Fibroblast of pulmonary artery (primary cell): ENCODE measurements at regions not wholly inside any gene's neighbourhood (a gene's known extent, or its start where the extent isn't known, plus 50 kb on each side); places are given as distances from the start of the nearest gene placed in this dataset.

Experiments
- DNase-seq: peaks from one replicate; pipeline ENCODE4 v3.0.0-alpha.2; 2010; ENCODE audit warnings: low read depth
- H3K4me3 ChIP-seq: replicated peaks from 2 replicates; pipeline ENCODE4 v1.5.1; 2011; ENCODE audit warnings: low read depth, mild to moderate bottlenecking, control low read depth, low read length, moderate library complexity
- TF ChIP-seq, protein P1 (sequence below): IDR thresholded peaks from 2 replicates; pipeline ENCODE4 v1.5.1; 2011; ENCODE audit warnings: mild to moderate bottlenecking, control low read depth, low read length, inconsistent platforms; ENCODE audit errors: missing control alignments

DNA sequence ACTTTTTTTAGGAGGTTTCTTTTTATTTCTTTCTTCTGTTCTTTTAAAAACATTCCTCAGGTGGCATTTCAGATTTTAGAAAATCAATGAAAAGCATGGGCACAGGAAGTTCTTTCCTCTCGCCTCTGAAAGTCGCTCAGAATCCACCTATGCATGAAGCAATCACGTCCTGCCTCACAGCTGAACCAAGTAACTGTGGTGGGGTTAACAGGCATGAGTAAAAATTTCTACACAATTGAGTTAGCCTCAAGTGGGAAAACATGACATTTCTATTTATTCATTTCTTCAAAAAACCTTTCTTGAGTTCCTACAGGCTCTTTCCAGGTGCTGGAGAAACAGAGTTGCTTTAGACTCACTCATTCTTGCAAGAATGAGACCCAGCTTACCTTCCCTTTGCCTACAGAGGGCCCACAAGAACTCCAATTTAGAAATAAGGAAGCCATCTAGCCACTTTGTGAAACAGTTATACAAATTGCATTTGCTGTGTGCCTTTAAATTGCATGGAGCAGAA, 508.9 kb upstream of the PKN2 start:
- no peak for DNase-seq
- TF ChIP-seq, protein P1, sequence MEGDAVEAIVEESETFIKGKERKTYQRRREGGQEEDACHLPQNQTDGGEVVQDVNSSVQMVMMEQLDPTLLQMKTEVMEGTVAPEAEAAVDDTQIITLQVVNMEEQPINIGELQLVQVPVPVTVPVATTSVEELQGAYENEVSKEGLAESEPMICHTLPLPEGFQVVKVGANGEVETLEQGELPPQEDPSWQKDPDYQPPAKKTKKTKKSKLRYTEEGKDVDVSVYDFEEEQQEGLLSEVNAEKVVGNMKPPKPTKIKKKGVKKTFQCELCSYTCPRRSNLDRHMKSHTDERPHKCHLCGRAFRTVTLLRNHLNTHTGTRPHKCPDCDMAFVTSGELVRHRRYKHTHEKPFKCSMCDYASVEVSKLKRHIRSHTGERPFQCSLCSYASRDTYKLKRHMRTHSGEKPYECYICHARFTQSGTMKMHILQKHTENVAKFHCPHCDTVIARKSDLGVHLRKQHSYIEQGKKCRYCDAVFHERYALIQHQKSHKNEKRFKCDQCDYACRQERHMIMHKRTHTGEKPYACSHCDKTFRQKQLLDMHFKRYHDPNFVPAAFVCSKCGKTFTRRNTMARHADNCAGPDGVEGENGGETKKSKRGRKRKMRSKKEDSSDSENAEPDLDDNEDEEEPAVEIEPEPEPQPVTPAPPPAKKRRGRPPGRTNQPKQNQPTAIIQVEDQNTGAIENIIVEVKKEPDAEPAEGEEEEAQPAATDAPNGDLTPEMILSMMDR, result no peak
- no peak overlapping the region for H3K4me3 ChIP-seq

DNA sequence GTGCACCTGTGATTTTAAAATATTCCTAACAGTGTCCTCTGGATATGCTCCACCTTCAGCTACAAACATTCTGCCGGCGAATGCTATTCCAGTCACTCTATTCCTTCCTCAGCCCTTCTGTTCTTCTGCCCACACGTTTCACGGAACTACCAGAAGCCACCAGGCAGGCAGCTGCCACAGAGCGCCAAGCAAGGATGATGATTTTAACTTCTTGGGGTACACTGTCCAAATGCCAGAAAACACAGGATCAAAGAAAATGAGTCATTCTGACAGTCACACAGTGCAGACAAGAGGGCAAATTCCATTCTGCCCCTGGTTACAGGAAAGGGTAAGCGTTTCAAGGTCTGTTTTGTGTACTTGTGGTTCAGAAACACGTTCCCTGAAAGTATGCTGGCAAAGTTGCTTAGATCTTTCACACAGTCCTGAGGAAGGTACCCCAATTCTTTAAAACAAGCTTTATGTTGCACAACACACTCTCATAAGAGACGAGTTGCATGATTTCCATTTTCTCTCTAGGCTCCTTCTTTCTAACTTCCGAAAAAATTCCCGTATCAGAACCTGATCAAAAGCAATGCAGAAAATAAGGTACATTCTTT, 508.3 kb upstream of the PKN2 start:
- DNase-seq, result peak; percentile 11
- H3K4me3 ChIP-seq, result no peak overlapping the region
- TF ChIP-seq, protein P1, result no peak

DNA sequence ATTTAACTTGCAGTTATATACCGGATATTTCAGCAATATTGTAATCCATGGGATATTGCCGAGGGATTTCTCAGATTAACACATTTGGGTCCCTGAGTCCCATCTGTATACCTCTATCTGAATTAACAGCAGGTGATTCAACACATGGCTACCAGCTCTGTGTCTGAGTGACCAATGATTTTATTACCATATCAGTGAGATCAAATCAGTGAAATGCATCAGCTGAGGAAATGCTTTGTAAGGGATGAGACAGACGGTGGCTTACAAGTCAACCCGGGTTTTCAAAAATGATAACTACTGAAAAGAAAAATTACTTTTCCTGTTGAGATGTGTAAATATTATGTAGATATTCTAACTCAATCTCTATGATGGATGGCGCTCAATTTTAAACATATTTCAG, 504.1 kb upstream of the PKN2 start:
- TF ChIP-seq, protein P1, result no peak
- H3K4me3 ChIP-seq, result no peak overlapping the region
- DNase-seq, result no peak

DNA sequence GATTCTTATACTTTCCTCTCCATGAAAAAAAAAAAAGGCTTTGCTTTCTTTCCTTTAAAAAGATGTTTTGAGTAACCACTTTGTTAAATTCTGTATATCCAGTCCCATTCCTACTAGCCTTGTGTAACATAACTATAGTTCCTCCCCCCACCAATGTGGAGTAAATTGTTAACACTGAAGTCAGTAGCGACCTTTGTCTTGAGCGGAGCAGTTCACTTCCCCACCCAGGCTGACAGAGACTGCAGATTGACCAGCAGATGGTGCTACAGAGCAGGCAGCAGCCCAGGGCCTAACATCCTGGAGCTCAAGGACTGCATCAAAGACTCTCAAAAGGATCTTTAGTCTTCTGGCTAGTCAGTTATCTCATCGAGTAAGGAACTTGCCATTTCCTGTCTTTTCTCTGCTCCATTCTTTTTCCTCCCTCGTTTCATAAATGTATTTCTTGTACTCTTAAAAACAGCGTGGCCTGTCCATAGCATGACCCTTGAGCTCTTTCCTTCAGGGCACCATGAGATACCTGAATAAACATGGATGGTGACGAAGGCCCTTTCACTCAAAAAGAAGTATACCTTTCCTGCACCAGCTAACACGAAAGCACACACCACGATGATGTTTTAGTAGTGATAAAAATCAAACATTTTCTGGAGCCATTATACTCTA, 503.5 kb upstream of the PKN2 start:
- peak; percentile 85 for DNase-seq
- H3K4me3 ChIP-seq, result no peak overlapping the region
- TF ChIP-seq, protein P1, result no peak

DNA sequence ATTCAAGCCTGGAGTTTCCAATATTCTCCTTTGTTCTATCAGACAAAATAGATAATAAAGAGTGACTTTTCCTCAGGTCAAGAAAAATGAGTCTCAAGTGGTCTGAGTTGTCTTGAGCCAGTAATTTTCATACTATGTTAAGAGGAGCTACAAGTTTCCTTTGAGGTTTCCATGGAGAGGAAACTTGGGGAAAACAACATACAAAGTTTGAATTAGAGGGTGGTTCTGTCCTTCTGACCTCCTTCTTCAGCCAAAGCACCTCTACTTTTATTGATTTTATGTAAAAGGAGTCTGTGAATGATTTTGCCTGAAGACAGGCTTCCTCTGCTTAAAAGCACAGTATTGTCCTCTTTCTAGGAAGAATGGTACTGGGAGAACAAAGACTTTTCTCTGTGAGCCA, 497.2 kb upstream of the PKN2 start:
- no peak overlapping the region for H3K4me3 ChIP-seq
- TF ChIP-seq, protein P1, result no peak
- no peak for DNase-seq

DNA sequence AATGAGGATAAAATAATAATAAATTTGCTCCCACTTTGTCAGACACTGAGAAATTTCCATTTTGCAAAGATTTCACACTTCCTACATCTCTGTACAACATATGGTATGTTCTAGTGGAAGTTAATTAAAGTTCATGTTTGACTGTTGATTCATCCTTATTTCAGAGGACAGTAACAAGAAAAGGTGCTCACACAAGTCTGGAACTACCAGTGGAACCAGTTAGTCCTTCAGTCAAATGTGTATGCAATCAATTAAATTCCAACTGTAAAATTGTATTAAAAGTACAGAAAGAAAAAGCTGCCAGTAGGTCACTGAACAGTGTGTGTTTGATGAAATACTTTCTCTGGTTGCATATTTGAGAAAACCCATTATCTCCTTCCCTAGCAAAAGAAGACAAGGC, 496.0 kb upstream of the PKN2 start:
- DNase-seq, result no peak

More for the DNA sequence above, 496.0 kb upstream of the PKN2 start:
- H3K4me3 ChIP-seq, result no peak overlapping the region
- TF ChIP-seq, protein P1, result no peak
